Ishikawa (cell line): ENCODE measurements at regions not wholly inside any gene's neighbourhood (a gene's known extent, or its start where the extent isn't known, plus 50 kb on each side); places are given as distances from the start of the nearest gene placed in this dataset.

Experiments used
- CEBPB ChIP-seq: IDR thresholded peaks from 2 replicates; pipeline ENCODE4 v1.6.1; 2012
- CREB1 ChIP-seq: IDR thresholded peaks from 2 replicates; pipeline ENCODE4 v1.6.1; 2012; ENCODE audit warnings: low read depth
- EGR1 ChIP-seq: IDR thresholded peaks from 2 replicates; pipeline ENCODE4 v1.6.1; 2012
- EP300 ChIP-seq: IDR thresholded peaks from 2 replicates; pipeline ENCODE4 v1.6.1; 2012; ENCODE audit warnings: borderline replicate concordance
- FOXM1 ChIP-seq: IDR thresholded peaks from 2 replicates; pipeline ENCODE4 v1.6.1; 2012; ENCODE audit warnings: low read depth, borderline replicate concordance
- MAX ChIP-seq: IDR thresholded peaks from 2 replicates; pipeline ENCODE4 v1.6.1; 2012
- NFIC ChIP-seq: IDR thresholded peaks from 2 replicates; pipeline ENCODE4 v1.6.1; 2012
- RAD21 ChIP-seq: IDR thresholded peaks from 2 replicates; pipeline ENCODE4 v1.6.1; 2012; ENCODE audit warnings: low read depth
- REST ChIP-seq: IDR thresholded peaks from 2 replicates; pipeline ENCODE4 v1.6.1; 2012; ENCODE audit warnings: low read depth, mild to moderate bottlenecking
- TAF1 ChIP-seq: IDR thresholded peaks from 2 replicates; pipeline ENCODE4 v1.6.1; 2012; ENCODE audit warnings: low read depth, mild to moderate bottlenecking
- TCF12 ChIP-seq: IDR thresholded peaks from 2 replicates; pipeline ENCODE4 v1.6.1; 2012; ENCODE audit warnings: low read depth
- TEAD4 ChIP-seq: IDR thresholded peaks from 2 replicates; pipeline ENCODE4 v1.6.1; 2012
- USF1 ChIP-seq: IDR thresholded peaks from 2 replicates; pipeline ENCODE4 v1.6.1; 2012
- YY1 ChIP-seq: IDR thresholded peaks from 2 replicates; pipeline ENCODE4 v1.6.1; 2012; ENCODE audit warnings: low read depth
- ZBTB7A ChIP-seq: IDR thresholded peaks from 2 replicates; pipeline ENCODE4 v1.6.1; 2012; ENCODE audit warnings: low read depth

GRCh38 chr13:84417416-84417815 lies 535.1 kb upstream of the SLITRK1 start:
- TF ChIP-seq NFIC (no peak), CREB1 (no peak), MAX (no peak), CEBPB (no peak), TAF1 (no peak), FOXM1 (no peak)

DNA sequence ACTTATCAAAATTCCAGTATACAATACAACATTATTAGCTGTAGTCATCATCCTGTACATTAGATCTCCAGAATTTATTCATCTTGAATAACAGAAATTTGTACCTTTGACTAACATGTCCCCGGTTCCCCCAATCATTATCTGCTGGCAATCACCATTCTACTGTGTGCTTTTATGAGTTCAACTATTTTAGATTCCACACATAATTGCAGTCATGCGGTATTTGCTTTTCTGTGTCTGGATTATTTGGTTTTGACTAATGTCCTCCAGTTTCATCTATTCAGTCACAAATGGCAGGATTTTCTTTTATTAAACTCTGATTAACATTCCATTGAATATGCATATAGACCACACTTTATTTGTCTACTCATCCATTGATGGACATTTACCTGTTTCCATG lies 530.7 kb upstream of the SLITRK1 start:
- TF ChIP-seq TEAD4 (no peak), MAX (no peak), CEBPB (no peak), RAD21 (no peak)

GRCh38 chr13:84405286-84405685 lies 523.0 kb upstream of the SLITRK1 start:
- no peak for TF ChIP-seq EP300
- TF ChIP-seq YY1 = no peak
- TF ChIP-seq REST = no peak
- no peak for TF ChIP-seq ZBTB7A
- no peak for TF ChIP-seq TAF1
- no peak for TF ChIP-seq CEBPB
- TF ChIP-seq MAX = no peak
- TF ChIP-seq NFIC = no peak
- TF ChIP-seq RAD21 = no peak
- TF ChIP-seq TCF12 = no peak
- TF ChIP-seq USF1 = no peak
- TF ChIP-seq EGR1 = no peak
- no peak for TF ChIP-seq FOXM1
- no peak for TF ChIP-seq TEAD4
- no peak for TF ChIP-seq CREB1

- no peak for TF ChIP-seq REST
- no peak for TF ChIP-seq TAF1
- peak; percentile 31; the same call in 1 of the 2 replicates for TF ChIP-seq NFIC
- no peak for TF ChIP-seq MAX
- peak; percentile 33; the same call in 1 of the 2 replicates for TF ChIP-seq EP300
- TF ChIP-seq TEAD4 = peak; percentile 37; the same call in 1 of the 2 replicates
- TF ChIP-seq CREB1 = no peak
- TF ChIP-seq TCF12 = no peak
- TF ChIP-seq EGR1 = no peak
These were observed 518.4 kb upstream of the SLITRK1 start for GRCh38 chr13:84400706-84401105.

- no peak for TF ChIP-seq USF1
- no peak for TF ChIP-seq YY1
These were observed 517.2 kb upstream of the SLITRK1 start for GRCh38 chr13:84399320-84400085.

DNA sequence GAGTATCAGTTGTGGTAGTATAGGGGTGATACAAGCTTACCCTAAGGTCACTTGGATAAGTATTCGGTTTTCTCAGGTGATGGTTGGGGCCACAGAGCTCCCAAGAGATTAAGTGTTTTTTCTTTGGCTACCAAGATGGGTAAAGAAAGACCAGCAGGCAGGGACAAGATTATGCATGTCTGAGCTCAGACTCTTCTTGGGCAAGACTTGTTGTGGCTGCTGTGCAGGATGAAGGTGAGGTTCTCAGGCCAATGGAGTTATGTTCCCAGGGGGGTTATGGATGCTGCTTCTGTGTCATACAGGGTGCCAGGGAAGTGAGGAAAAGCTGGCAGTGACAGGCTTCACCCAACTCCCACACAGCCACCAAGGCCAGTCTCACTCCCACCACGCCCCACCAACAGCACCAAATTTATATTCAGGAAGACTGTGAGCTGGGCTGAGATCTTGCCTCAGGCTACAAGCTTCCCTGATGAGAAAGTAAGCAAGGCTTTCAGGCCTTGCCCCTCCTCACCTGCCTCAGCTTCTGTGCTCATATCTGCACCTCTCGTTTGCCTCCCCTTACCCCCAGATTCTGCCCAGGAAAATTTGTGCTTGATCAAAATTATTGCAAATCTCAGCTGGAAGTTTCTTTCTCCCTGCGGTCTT lies 511.8 kb upstream of the SLITRK1 start:
- TF ChIP-seq CEBPB (no peak), YY1 (no peak), RAD21 (no peak), TCF12 (no peak), MAX (no peak), ZBTB7A (no peak), EGR1 (no peak), EP300 (no peak), USF1 (no peak), NFIC (no peak), TEAD4 (no peak)
